ENCODE measurements at regions not wholly inside any gene's neighbourhood (a gene's known extent, or its start where the extent isn't known, plus 50 kb on each side); places are given as distances from the start of the nearest gene placed in this dataset.
"Not testable (repeated sequence)": the region's sequence is repeated elsewhere in the genome, so short reads cannot be mapped to it uniquely, and the experiment has no call there.

DNA sequence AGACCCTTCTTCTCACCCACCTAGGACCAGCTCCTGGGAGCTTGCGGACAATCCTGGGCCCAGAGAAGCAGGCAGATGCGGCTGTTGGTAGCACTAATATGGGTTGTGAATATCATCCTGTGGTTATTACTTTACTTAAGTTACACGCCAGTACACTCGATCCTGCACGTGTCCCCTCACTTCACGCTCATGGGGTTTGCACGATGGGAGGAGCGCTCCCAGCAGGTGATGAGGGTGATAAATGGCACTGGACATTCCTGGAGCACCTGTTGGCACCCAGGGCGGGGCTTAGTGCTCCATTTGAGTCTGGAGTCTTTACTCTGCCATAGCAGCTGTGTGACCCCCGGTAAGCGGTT, 335.1 kb downstream of the PREX1 start:
- Histone ChIP-seq H3K4me1 (ENCODE audit: low read length) (peaks cover 34% of the 10 kb centered on the region), H3K9ac (ENCODE audit: low read length) (no peak overlapping the region), H3K4me3 (ENCODE audit: low read length) (no peak overlapping the region)

DNA sequence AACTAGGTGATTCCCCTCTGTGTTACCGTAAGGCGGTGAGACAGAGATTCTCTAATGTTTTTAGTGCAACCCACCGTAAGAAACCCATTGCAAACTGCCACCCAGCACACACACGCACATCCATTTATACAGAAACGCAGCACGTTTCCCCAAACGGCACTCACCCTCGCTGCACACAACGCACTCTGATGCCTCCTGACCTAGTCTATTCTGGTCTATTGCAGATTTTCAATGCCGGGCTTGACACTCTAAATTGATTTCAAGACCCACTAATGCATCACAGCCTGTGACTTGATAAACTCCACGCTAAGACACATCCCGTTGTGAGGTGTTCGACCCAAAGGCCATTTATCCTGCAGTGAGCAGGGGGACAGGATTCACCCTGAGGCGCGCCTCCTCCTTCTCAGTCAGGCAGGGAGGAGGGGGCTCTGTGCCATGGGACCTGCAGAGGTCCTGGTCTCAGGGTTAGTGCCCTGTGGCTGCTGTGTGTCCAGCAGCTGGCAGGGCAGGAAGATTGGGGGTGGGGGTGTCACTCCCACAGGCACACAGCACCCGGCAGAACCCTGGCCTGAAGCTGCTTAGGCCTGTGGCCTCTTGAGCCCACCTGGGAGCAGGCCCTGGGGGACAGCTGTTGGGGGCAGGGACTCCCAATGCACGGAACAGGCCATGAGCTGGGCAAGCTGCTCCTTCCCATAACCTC, 335.6 kb downstream of the PREX1 start:
- Histone ChIP-seq H3K9me3 (ENCODE audit: insufficient read depth, low read length) (no peaks in the 10 kb centered on the region), H3K79me2 (ENCODE audit: low read length) (no peaks in the 10 kb centered on the region), H2AFZ (ENCODE audit: low read depth, low read length) (no peak overlapping the region), H3K4me2 (ENCODE audit: low read length) (no peak overlapping the region), H3K27ac (ENCODE audit: low read length) (no peak overlapping the region), H3K4me1 (ENCODE audit: low read length) (peaks cover 38% of the 10 kb centered on the region), H4K20me1 (ENCODE audit: insufficient read depth, low read length) (no peaks in the 10 kb centered on the region), H3K9ac (ENCODE audit: low read length) (no peak overlapping the region), H3K36me3 (replicated peaks; ENCODE audit: low read depth, low read length) (no peaks in the 10 kb centered on the region), H3K27me3 (ENCODE audit: low read depth, low read length) (peaks cover 3% of the 10 kb centered on the region; the same call in 1 of the 2 replicates), H3K4me3 (ENCODE audit: low read length) (no peak overlapping the region)
- TF ChIP-seq, protein P1, sequence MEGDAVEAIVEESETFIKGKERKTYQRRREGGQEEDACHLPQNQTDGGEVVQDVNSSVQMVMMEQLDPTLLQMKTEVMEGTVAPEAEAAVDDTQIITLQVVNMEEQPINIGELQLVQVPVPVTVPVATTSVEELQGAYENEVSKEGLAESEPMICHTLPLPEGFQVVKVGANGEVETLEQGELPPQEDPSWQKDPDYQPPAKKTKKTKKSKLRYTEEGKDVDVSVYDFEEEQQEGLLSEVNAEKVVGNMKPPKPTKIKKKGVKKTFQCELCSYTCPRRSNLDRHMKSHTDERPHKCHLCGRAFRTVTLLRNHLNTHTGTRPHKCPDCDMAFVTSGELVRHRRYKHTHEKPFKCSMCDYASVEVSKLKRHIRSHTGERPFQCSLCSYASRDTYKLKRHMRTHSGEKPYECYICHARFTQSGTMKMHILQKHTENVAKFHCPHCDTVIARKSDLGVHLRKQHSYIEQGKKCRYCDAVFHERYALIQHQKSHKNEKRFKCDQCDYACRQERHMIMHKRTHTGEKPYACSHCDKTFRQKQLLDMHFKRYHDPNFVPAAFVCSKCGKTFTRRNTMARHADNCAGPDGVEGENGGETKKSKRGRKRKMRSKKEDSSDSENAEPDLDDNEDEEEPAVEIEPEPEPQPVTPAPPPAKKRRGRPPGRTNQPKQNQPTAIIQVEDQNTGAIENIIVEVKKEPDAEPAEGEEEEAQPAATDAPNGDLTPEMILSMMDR (IDR thresholded peaks at IDR 0.05; ENCODE audit: low read depth, low read length) = no peak
- no peak for TF ChIP-seq EZH2phosphoT487 (IDR thresholded peaks at IDR 0.05; ENCODE audit: low read depth)

More for the DNA sequence above, 335.1 kb downstream of the PREX1 start:
- Histone ChIP-seq H2AFZ (ENCODE audit: low read depth, low read length) (no peak overlapping the region), H3K27me3 (ENCODE audit: low read depth, low read length) (peaks cover 3% of the 10 kb centered on the region; the same call in 1 of the 2 replicates), H3K27ac (ENCODE audit: low read length) (no peak overlapping the region), H4K20me1 (ENCODE audit: insufficient read depth, low read length) (no peaks in the 10 kb centered on the region), H3K79me2 (ENCODE audit: low read length) (no peaks in the 10 kb centered on the region), H3K36me3 (replicated peaks; ENCODE audit: low read depth, low read length) (no peaks in the 10 kb centered on the region), H3K4me2 (ENCODE audit: low read length) (no peak overlapping the region), H3K9me3 (ENCODE audit: insufficient read depth, low read length) (no peaks in the 10 kb centered on the region)
- TF ChIP-seq, protein P1 (IDR thresholded peaks at IDR 0.05; ENCODE audit: low read depth, low read length) = no peak
- TF ChIP-seq EZH2phosphoT487 (IDR thresholded peaks at IDR 0.05; ENCODE audit: low read depth) = no peak

DNA sequence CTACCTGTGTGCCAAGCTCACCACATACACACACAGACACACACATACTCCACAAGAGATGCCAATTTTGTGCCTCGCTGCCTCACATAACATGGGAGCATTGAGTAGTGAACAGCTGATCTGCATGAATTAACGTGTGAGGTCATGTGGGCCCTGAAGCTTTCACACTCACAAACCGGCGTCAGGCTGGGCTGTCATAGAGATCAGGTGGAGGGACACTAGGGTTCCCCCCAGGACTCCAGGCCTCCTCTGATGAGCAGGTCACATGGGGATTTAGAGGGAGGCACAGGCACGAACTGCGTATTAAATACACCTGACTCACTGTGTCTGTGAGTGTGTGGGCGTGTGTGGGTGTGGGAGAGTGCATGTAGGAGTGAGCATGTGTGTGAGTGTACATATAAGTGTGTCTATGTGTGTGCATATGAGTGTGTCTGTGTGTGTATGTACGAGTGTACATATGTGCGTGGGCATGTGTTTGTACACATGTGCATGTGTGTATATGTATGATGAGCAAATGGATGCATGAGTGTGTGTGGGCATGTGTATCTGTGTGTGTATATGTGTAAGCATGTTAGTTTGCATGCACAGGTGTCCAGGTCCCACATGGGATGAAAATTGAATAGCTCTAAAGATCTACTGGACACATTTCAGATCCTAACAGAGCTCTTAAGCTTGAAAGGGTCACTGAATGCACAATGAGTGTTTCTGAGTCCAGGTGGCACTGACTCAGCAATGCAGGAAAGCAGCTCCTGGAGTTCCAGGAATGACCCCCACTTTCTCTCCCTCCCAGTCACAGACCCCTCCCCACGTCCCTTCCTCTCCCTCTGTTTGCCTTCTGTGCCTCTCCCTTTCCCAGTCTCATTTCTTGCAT, 336.6 kb downstream of the PREX1 start:
- no peaks in the 10 kb centered on the region for H3K36me3 ChIP-seq (replicated peaks; ENCODE audit: low read depth, low read length)
- H3K27ac ChIP-seq (ENCODE audit: low read length) = no peak overlapping the region
- no peak overlapping the region for H3K4me2 ChIP-seq (ENCODE audit: low read length)
- H3K4me1 ChIP-seq (ENCODE audit: low read length) = peaks cover 38% of the 10 kb centered on the region
- H4K20me1 ChIP-seq (ENCODE audit: insufficient read depth, low read length) = no peaks in the 10 kb centered on the region
- H3K27me3 ChIP-seq (ENCODE audit: low read depth, low read length) = peaks cover 3% of the 10 kb centered on the region; the same call in 1 of the 2 replicates
- no peak overlapping the region for H2AFZ ChIP-seq (ENCODE audit: low read depth, low read length)
- no peak overlapping the region for H3K4me3 ChIP-seq (ENCODE audit: low read length)
- no peaks in the 10 kb centered on the region for H3K9me3 ChIP-seq (ENCODE audit: insufficient read depth, low read length)
- TF ChIP-seq, protein P1 (IDR thresholded peaks at IDR 0.05; ENCODE audit: low read depth, low read length) = no peak
- TF ChIP-seq EZH2phosphoT487 (IDR thresholded peaks at IDR 0.05; ENCODE audit: low read depth) = no peak
- no peaks in the 10 kb centered on the region for H3K79me2 ChIP-seq (ENCODE audit: low read length)
- H3K9ac ChIP-seq (ENCODE audit: low read length) = no peak overlapping the region

DNA sequence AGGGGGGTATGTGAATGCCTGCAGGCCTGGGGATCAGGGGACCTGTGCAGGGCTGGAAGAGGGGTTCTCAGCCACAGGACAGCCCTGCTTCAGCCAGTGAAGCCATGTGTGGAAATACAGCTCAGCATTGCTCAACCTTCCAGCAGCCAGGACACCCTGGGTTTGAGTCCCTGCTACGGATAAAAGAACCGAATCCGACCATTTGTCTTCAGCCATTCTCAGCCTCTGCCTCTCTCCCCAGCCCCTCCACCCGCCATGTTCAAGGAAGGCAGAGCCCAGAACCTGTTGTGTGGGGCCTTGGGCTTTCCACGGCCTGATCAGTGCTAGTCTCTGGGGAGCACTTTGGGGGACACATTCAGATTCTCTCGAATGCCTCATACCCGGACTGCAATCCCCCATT, 337.5 kb downstream of the PREX1 start:
- H2AFZ ChIP-seq (ENCODE audit: low read depth, low read length); H3K4me2 ChIP-seq (ENCODE audit: low read length); H3K27me3 ChIP-seq (ENCODE audit: low read depth, low read length); H4K20me1 ChIP-seq (ENCODE audit: insufficient read depth, low read length); H3K9me3 ChIP-seq (ENCODE audit: insufficient read depth, low read length); H3K27ac ChIP-seq (ENCODE audit: low read length); H3K79me2 ChIP-seq (ENCODE audit: low read length); H3K36me3 ChIP-seq (replicated peaks; ENCODE audit: low read depth, low read length); H3K4me3 ChIP-seq (ENCODE audit: low read length); H3K9ac ChIP-seq (ENCODE audit: low read length): not testable (repeated sequence)
- peaks cover 38% of the 10 kb centered on the region for H3K4me1 ChIP-seq (ENCODE audit: low read length)
